Islet of Langerhans (tissue), 1 donor: ENCODE measurements at regions not wholly inside any gene's neighbourhood (a gene's known extent, or its start where the extent isn't known, plus 50 kb on each side); places are given as distances from the start of the nearest gene placed in this dataset.

ENCODE experiments used
- FAIRE-seq: peaks from one replicate; lab custom pipeline; 2011; peaks lifted over from hg19 to GRCh38; lab: Jason Lieb, UNC

DNA sequence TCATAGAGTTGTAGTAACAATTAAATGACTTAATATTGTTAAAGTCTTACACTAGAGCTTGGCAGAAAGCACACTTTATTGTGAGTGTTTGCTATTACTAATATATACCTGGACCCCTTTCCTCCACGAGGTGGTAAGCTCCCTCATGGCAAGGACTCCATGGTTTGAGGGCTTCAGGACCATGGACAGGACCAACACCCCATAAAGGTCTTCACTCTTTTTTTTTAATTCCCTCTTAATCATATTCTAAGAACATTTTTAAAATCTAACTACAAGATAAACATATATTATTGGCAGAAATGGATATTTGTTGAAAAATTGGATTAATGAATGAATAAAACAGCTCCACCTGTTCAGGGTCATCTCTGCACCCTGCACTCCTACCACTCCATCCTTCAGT lies 154.5 kb downstream of the CBLN1 start:
- no peak for FAIRE-seq

DNA sequence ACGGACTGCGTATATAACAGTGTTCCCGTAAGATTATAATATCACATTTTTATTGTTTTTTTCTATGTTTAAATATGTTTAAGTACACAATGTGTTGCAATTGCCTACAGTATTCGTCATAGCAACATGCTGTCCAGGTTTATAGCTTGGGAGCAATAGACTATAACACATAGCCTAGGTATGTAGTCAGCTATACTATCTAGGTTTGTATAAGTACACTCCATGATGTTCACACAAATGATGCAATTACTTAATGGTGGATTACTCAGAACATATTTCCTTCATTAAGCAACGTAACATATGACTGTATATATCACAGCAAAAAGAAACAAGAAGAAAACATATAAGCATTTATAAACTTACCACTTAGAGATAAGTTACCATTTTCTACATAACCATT lies 160.0 kb downstream of the CBLN1 start:
- FAIRE-seq: no peak

DNA sequence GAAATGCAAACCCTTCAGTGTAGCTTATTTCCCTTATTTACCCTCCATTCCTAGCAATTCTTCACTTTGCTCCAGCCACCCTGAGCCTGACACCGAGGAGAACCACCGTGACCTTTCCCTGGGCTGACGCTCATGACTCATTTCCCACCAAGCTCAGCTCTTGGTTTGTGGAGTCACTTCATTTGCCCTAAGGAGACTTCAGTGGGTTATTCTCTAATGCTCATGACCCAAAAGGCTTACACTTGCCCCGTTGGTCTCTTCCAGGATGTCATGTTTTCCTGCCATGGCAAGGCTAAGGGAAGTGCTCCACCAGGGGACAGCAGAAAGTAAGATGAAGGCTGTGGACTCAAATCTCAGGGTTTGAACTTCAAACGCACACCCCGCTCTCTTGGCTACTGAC lies 161.0 kb downstream of the CBLN1 start:
- FAIRE-seq: no peak

DNA sequence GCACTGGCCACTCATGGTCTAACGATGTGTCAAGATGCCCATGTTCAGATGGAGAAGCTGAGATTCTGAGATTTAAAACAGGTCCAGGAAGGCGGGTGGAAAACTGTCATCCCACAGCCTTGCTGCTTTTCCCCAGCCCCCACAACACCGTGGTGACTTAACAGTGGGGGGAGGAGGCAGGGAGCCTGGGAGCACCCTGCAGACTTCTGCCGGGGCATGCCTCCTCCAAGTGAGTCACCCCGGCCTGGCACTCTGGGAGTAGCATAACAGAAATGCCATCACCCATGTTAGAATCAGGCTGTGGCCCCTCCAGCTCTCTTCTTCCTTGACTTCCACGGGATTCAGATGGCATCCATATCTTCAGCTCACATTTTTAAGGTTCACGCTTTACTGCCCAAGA lies 164.8 kb downstream of the CBLN1 start:
- FAIRE-seq: no peak

DNA sequence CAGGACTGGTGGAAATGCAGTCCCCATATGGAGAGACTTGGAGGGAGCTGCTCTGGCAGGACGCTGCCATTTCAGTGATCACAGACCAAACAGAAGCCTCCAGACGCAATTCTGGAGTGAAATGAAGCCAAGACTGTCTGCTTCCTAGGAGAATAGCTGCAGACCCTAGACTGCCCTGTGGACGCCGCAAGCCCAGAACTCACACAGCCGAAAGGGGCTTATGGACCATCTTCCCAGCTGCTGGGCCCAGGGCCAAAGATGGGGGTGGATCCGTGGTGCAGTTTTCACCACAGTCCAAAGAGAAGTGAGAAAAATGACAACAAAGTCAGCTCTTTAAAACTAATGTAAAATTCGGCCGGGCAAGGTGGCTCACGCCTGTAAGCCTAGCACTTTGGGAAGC lies 165.7 kb downstream of the CBLN1 start:
- no peak for FAIRE-seq

DNA sequence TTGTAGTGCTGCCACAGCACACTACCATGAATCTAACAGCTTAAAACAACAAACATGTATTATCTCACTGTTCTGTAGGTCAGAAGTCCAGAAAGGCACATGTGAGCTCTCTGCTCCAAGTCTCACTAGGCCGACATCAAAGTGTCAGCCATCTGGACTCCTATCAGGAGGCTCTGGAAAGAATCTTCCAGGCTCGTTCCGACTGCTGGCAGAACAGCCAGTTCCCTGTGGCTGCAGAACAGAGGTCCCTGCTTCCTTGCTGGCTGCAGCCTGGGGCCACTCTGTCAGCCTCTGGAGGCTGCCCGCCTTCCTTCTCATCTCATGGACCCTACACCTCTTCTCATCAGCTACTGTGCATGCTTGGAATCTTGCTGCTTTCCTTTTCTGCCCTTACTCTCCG lies 168.9 kb downstream of the CBLN1 start:
- FAIRE-seq: no peak

DNA sequence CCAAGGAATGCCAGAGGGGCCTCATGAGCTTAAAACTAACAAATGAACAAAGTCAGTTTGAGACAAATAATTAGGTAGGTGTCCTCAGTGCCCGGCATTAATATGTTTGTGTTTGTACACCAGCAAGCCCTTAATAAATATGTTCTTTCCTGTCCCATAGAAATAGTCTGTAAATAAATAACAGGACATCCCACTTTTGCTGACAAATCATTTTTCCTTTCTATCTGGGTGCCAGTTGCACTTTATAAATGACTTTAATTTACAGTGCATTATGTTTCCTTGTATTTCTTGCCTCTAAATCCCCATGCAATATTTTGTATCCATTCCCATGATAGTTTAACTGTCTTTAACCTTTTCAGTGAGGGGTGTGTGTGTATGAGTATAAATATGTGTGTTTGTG lies 170.3 kb downstream of the CBLN1 start:
- FAIRE-seq: no peak

DNA sequence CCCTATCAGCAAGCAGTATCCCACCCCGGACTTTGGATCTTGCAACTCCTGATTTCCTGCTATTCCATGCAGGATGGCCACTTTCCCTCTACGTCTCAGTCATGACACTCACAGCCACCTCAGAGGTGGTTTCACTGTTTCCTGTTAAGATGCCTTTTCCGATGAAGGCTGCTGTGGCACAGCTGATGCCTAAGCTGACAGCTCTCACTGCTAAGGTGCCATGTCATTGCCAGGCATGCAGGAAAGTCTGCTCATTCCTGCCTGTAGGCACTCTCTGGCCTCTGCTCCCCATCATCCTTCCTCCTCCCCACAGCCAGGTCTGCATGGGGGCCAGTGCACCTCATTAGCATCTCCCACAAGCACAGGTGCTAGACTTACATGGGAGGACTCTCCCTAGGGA lies 173.0 kb downstream of the CBLN1 start:
- FAIRE-seq: no peak

DNA sequence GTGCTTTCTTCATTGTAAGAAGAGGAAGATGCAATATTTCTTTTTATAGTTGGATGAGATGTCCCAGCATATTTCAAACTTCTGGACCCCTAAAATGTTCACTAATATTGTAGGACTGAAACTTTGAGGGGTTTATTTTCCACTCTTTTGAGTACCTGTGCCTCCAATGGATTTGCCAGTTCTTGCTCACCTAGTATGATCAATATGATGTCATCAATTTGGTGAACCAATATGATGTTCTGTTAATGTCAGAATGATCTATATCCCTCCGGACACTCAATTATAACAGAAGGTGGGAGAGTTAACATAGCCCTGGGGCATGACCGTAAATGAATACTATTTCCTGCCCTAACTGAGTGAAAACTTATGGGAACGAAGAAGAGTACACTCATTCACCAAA lies 178.3 kb downstream of the CBLN1 start:
- no peak for FAIRE-seq

DNA sequence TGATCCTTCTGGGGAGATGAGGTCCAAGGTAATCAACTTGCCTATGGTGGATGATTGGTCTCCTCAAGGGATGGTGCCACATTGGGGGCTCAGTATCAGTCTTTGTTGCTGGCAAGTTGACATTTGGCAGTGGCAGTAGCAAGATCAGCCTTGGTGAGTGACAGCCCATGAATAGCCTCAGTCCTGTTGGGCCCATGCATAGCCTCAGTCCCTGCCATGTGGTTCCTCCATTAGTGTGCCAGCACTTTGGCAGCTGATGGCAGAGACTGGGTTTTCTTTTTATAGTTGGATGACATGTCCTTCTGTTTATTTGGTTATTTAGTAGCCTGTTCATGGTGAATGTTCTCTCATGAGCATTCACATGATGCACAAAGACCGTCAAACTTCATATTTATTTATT lies 179.6 kb downstream of the CBLN1 start:
- FAIRE-seq: no peak

DNA sequence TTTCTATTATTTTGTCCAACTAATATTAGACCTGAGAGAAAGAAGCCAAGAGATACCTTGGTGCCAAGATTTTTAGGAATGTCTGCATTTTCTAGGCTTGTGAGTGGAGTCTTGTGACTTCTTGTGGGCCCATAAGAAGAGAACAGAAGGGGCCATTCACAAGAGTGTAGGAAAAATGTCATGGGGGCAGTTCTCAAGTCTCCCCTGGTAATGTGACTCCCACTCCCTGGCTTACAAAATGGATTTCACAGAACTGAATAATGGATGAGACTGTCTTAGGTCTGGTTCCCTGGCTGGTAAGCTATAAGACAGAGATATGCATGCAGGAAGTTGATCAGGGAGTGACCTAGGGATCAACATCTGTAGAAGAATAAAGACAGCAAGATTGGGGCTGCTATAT lies 181.3 kb downstream of the CBLN1 start:
- FAIRE-seq: no peak

DNA sequence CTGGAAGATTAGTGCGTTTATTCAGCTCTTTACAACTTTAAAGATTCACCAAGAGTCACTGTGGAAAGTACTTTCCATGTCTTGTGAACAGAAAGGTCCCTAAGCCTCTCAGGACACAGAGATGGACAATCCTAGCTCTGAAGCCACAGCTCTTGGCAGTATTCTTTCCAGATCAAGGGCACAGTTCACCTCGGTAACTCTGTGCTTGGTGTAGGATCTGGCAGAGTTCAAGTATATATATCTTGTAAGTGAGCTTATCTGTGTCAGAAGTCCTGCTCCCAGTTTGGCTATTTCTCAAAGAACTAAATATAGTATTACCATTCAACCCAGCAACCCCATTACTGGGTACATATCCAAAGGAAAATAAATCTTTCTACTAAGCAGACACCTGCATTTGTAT lies 183.7 kb downstream of the CBLN1 start:
- FAIRE-seq: no peak

DNA sequence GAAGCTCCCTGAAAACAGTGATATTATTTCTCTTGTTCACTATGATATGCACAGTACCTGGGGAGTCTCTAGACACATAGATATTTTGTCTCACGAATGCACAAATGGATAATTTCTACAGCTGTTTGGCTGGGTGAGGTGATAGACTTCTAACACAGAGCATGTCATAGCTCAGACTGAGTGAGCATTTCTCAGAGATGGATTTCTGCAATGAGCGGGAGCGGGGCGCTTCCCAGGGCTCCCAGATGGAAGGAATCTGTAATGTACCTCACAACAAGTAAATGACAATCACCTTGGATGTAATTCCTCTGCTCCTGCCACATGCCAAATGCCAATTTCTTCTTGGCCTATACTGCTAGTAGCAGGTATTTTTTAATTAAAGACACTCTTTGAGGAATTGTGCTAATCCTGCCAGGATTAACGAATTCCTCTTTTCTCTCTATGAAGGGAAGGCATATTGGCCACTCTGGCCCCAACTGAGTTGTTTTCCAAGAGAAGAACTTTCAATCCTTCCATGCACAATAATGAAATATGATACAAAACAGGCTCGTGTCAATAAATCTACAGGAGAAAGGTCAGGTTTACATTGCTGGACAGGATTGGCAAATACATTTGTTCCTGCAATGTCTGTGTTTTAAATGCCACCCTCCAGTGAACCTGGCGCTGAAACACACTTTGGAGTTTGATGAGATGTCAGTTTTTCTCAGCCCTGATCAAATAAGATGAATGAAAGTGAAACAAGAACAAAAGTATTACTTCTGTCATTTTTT lies 185.3 kb downstream of the CBLN1 start:
- no peak for FAIRE-seq

DNA sequence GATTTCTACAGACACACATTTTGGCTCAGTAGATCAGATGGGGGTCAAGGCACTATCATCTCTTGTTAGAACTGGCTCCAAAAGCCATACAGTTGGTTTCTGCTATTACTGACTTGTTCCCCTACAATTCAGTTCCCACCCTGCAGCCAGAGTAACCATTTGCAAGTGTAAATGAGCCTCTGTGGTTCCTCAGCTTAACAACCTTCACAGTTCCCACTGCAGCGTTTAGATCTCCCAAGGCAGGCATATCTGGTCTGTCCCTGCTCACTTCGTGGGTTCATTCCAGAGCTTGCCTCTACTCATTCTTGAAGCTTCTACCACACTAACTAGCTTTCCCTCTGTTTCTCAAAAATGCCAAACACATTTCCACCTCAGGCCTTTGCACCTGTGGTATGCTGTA lies 186.1 kb downstream of the CBLN1 start:
- FAIRE-seq: no peak

DNA sequence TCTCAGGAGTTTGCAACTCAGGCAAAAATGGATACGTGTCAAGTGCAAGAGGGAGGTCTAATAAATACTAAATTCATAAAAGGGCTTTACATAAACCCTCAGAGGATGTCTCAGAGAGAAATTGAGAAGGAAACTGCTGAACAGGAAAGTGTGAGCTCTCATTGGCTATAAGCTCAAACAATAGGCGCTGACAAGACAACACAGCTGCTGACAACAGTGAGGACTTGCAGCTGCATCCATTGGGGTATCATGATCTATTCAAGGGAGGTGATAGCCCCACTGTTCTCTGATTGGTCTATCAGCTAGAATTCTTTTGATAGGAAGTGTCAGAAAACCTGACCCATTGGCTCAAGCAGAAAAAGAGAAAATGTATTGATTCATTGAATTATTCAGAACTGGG lies 187.2 kb downstream of the CBLN1 start:
- FAIRE-seq: no peak

DNA sequence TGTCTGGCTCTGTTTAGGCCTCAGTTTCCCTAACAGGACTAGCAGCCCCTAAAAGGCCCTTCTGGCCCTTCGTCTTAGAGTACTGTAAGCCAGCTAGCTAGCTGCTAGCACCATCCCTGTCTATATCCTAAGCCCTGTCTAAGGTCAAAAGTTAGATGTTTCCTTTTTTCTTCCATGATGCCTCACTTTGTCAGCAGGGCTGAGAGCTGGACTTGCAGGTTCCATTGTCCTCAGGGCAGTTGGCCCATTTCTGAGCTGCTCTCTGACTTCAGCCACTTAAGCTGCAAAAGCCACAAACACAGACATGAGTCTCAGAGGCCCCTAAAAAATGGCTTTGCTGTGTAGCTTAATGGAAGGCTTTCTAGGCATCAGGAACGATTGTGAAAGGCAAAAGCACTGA lies 187.7 kb downstream of the CBLN1 start:
- FAIRE-seq: no peak

DNA sequence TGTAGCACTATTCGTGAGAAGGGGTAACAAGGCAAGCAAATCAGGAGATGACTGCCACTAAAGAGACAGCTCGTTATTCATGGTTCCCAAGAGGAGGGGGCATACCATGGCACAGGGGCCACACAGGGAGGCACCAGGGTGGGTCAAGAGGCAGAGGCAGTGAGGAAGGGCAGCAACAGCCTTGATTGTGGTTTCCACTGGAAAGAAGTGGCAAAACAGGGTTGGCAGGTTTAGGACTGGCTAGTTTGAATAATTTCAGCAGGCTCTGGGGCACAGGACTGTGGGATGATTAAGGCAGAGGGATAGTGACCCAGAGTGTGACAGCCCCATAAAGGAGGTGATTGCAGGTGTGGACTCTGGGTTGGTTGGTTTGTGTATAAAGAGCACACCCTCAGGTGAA lies 188.9 kb downstream of the CBLN1 start:
- no peak for FAIRE-seq

DNA sequence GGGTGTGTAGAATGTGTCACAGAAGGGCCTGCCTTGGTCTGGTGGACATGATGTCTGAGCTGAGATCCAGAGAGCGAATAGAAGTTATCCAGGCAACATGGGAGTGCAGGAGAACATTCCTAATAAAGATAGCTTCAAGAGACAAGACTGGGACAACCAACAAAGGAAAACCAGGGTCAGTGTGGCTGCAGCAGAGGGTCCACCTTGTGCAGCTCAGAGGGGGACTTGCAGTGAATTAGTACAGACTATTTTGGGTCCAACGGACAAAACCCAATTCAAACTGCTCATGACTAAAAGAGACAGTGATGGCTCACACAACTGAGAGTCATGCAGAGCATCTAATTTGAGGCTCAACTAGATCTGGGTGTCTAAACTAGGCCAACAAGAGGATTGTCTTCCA lies 192.1 kb downstream of the CBLN1 start:
- no peak for FAIRE-seq

DNA sequence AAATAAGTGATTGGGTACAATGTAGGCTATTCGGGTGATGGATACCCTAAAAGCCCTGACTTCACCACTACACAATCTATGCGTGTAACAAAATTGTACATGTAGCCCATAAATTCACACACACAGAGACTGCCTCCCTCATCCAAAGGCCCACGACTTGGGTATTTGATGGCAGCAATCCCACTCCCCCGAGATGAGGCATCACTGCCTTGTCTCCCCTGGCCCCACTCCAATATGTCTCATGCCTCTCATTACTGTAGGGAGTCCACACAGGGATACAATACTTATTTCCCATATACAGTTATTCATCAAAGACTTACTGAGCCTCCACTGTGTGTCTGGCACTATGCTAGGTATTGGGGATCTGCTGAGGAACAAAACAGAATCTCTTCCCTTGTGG lies 192.6 kb downstream of the CBLN1 start:
- FAIRE-seq: no peak

DNA sequence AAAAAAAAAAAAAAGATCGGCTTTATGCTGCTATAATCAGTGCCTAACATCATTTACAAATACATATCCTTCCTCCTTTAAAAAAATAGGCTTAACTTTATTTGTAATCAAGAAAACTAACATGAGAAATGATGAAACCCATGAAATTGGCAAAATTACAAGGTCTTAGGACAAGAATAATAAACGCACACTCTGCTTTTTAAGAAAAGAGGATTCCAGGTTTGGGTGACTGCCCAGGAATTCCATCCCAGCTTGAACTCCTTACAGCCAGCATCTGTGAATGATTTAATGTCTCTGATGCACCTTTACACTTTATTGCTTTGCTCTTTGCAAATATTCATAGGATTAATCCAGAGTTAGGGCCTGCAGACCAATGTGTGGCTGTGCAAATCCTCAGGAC lies 196.0 kb downstream of the CBLN1 start:
- FAIRE-seq: no peak

DNA sequence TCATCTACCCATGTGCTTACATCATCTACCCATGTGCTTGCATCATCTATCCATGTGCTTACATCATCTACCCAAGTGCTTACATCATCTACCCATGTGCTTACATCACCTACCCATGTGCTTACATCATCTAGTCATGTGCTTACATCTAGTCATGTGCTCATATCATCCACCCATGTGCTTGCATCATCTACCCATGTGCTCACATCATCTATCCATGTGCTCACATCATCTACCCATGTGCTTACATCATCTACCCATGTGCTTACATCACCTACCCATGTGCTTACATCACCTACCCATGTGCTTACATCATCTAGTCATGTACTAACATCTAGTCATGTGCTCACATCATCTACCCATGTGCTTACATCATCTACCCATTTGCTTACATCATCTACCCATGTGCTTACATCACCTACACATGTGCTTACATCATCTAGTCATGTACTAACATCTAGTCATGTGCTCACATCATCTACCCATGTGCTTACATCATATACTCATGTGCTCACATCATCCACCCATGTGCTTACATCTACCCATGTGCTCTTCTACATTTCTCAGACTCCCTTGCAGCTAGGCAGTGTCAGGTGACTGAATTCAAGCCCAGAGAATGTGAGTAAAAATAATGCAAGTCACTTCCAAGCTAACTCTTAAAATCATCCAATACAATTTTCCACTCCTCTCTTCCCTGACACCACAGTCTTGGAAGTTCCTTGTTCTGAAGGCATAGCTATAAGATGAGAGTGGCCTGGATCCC lies 196.8 kb downstream of the CBLN1 start:
- FAIRE-seq: no peak

DNA sequence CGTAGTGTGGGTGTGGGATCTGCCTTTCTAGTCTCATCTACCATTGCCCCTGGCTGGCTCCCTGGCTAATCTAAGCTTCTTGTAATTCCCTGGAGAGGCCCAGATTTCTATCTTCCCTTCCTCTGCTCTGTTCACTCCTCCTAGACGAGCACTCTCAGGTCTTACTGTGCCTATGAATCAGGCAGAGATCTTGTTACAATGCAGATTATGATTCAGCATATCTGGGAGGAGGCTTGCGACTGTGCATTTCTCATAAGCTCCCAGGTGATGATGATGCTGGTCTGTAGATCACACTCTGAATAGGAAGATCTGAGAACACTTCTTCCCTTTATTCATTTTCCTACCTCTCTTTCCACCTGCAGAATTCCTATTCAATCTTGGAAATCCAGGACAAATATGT lies 200.1 kb downstream of the CBLN1 start:
- no peak for FAIRE-seq

DNA sequence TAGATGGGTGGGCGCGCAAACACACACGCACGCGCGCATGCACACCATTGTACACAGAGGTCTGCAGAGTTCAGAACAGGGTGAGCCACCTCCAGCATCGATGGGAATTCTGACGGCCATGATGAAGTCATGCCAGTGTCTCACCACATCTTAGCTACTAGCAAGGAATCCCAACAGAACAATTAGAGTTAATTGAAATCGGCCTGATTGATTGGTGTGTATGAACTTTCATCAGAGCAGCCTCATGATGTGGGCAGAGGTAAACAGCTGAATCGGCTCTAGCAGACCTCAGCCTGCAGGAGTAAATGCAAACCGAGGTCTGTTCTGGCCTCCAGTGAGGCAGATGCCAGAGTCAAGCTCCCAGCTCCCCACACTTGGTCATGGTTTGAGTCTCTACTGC lies 200.6 kb downstream of the CBLN1 start:
- no peak for FAIRE-seq

DNA sequence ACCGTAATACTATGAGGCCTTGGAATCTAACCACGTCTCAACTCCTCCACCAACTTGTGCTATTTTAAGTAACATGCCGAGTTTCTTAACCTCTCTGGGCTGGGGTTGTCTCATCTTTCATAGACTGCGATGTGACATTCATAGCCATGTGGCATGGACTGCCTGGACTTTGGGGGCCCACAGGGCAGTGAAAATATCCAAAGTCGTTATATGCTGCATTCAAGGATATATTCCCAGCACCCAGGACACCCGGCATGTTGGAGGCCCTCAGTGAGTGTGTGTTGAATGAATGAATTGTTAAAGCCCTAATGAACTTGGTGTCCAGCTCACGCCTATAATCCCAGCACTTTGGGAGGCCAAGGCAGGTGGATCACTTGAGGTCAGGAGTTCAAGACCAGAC lies 203.1 kb downstream of the CBLN1 start:
- no peak for FAIRE-seq
